Nephron (organoid): ENCODE measurements at regions not wholly inside any gene's neighbourhood (a gene's known extent, or its start where the extent isn't known, plus 50 kb on each side); places are given as distances from the start of the nearest gene placed in this dataset.

ENCODE experiments used
- H3K27ac Mint-ChIP-seq, 3 experiments: 2 replicates each; pipeline ENCODE4 v1.8.0; 2020; ENCODE audit warnings: mixed read lengths in 3 of 3, mild to moderate bottlenecking in 2 of 3, moderate library complexity in 1 of 3
- H3K27me3 Mint-ChIP-seq: 2 replicates; pipeline ENCODE4 v1.8.0; 2021; ENCODE audit warnings: low read depth, mild to moderate bottlenecking, moderate library complexity, mixed read lengths
- H3K36me3 Mint-ChIP-seq: 2 replicates; pipeline ENCODE4 v1.8.0; 2020; ENCODE audit warnings: low read depth, mixed read lengths
- H3K4me1 Mint-ChIP-seq: 2 replicates; pipeline ENCODE4 v1.8.0; 2020; ENCODE audit warnings: mixed read lengths
- H3K4me3 Mint-ChIP-seq, 3 experiments: 2 replicates each; pipeline ENCODE4 v1.8.0; 2020; ENCODE audit warnings: mild to moderate bottlenecking in 3 of 3, mixed read lengths in 3 of 3, moderate library complexity in 2 of 3
- H3K9me3 Mint-ChIP-seq: 2 replicates; pipeline ENCODE4 v1.8.0; 2020; ENCODE audit warnings: mixed read lengths
- CTCF ChIP-seq, 3 experiments: fragments of 200-600 bp; sonication (generic); IDR thresholded peaks; one replicate each; pipeline ENCODE4 v1.5.0; 2021; ENCODE audit warnings: antibody characterized with exemption in 3 of 3; ENCODE audit not compliant: unreplicated experiment in 3 of 3

- H3K9me3 Mint-ChIP-seq: no peaks in the 10 kb centered on the region
- no peaks in the 10 kb centered on the region for H3K36me3 Mint-ChIP-seq
- H3K27ac Mint-ChIP-seq: no peak overlapping the region
- H3K27me3 Mint-ChIP-seq: no peaks in the 10 kb centered on the region
- H3K4me1 Mint-ChIP-seq: no peaks in the 10 kb centered on the region
- no peak overlapping the region for H3K4me3 Mint-ChIP-seq
- no peak for TF ChIP-seq CTCF (IDR thresholded peaks at IDR 0.05; ENCODE audit: unreplicated experiment in 3 of 3)
These were observed 55.1 kb downstream of the TTC6 start for GRCh38 chr14:37650356-37651037.

GRCh38 chr14:37652042-37652441 lies 56.6 kb downstream of the TTC6 start:
- TF ChIP-seq CTCF (IDR thresholded peaks at IDR 0.05; ENCODE audit: unreplicated experiment in 3 of 3): no peak
- no peaks in the 10 kb centered on the region for H3K4me1 Mint-ChIP-seq
- H3K9me3 Mint-ChIP-seq: no peaks in the 10 kb centered on the region
- no peak overlapping the region for H3K4me3 Mint-ChIP-seq
- H3K36me3 Mint-ChIP-seq: no peaks in the 10 kb centered on the region
- H3K27ac Mint-ChIP-seq: no peak overlapping the region
- no peaks in the 10 kb centered on the region for H3K27me3 Mint-ChIP-seq

- no peak for TF ChIP-seq CTCF (IDR thresholded peaks at IDR 0.05; ENCODE audit: unreplicated experiment in 3 of 3)
- no peaks in the 10 kb centered on the region for H3K36me3 Mint-ChIP-seq
- H3K4me1 Mint-ChIP-seq: no peaks in the 10 kb centered on the region
- peaks cover 4% of the 10 kb centered on the region for H3K9me3 Mint-ChIP-seq
- no peak overlapping the region for H3K4me3 Mint-ChIP-seq
- H3K27me3 Mint-ChIP-seq: no peaks in the 10 kb centered on the region
- H3K27ac Mint-ChIP-seq: no peak overlapping the region
These were observed 60.0 kb downstream of the TTC6 start for GRCh38 chr14:37655418-37655817.

GRCh38 chr14:37658156-37658555 lies 62.7 kb downstream of the TTC6 start:
- Mint-ChIP-seq H3K9me3 (peaks cover 22% of the 10 kb centered on the region), H3K27me3 (no peaks in the 10 kb centered on the region), H3K27ac (no peak overlapping the region), H3K4me3 (no peak overlapping the region), H3K4me1 (no peaks in the 10 kb centered on the region), H3K36me3 (no peaks in the 10 kb centered on the region)
- no peak for TF ChIP-seq CTCF (IDR thresholded peaks at IDR 0.05; ENCODE audit: unreplicated experiment in 3 of 3)

GRCh38 chr14:37663498-37663897 lies 68.1 kb downstream of the TTC6 start:
- no peaks in the 10 kb centered on the region for H3K4me1 Mint-ChIP-seq
- H3K27ac Mint-ChIP-seq: no peak overlapping the region
- H3K9me3 Mint-ChIP-seq: peaks cover 20% of the 10 kb centered on the region
- no peaks in the 10 kb centered on the region for H3K36me3 Mint-ChIP-seq
- no peak for TF ChIP-seq CTCF (IDR thresholded peaks at IDR 0.05; ENCODE audit: unreplicated experiment in 3 of 3)
- no peaks in the 10 kb centered on the region for H3K27me3 Mint-ChIP-seq
- H3K4me3 Mint-ChIP-seq: no peak overlapping the region

- no peak for TF ChIP-seq CTCF (IDR thresholded peaks at IDR 0.05; ENCODE audit: unreplicated experiment in 3 of 3)
- Mint-ChIP-seq H3K4me1 (no peaks in the 10 kb centered on the region), H3K4me3 (no peak overlapping the region), H3K36me3 (no peaks in the 10 kb centered on the region), H3K27ac (no peak overlapping the region), H3K9me3 (peaks cover 17% of the 10 kb centered on the region), H3K27me3 (no peaks in the 10 kb centered on the region)
These were observed 70.0 kb downstream of the TTC6 start for GRCh38 chr14:37665479-37665878.
